GM21423 (cell line): ENCODE measurements at regions not wholly inside any gene's neighbourhood (a gene's known extent, or its start where the extent isn't known, plus 50 kb on each side); places are given as distances from the start of the nearest gene placed in this dataset.

Source experiments
- ATAC-seq: cut with Tn5 transposase; IDR thresholded peaks from one replicate; pipeline ENCODE4 v1.9.1; 2021; ENCODE audit warnings: mild to moderate bottlenecking, moderate library complexity; ENCODE audit not compliant: unreplicated experiment

- ATAC-seq: no peak
Measured at GRCh38 chr13:107447591-107447990, 767.7 kb downstream of the LIG4 start.

GRCh38 chr13:107441279-107441678 is 774.1 kb downstream of the LIG4 start:
- ATAC-seq: no peak

- ATAC-seq: no peak
Measured at GRCh38 chr13:107438251-107438650, 777.1 kb downstream of the LIG4 start.

GRCh38 chr13:107434347-107434746 is 781.0 kb downstream of the LIG4 start:
- no peak for ATAC-seq

- ATAC-seq: no peak
Measured at GRCh38 chr13:107427536-107427935, 787.8 kb downstream of the LIG4 start.

- ATAC-seq: no peak
Measured at GRCh38 chr13:107422421-107422820, 792.9 kb downstream of the LIG4 start.

GRCh38 chr13:107421951-107422350 is 793.4 kb downstream of the LIG4 start:
- ATAC-seq: no peak

- no peak for ATAC-seq
Measured at GRCh38 chr13:107421028-107421427, 794.3 kb downstream of the LIG4 start.

- ATAC-seq: no peak
Measured at GRCh38 chr13:107413005-107413404, 802.3 kb downstream of the LIG4 start.

GRCh38 chr13:107407074-107407473 is 808.3 kb downstream of the LIG4 start:
- ATAC-seq: no peak

GRCh38 chr13:107395927-107396662 is 819.2 kb downstream of the LIG4 start:
- ATAC-seq: no peak

GRCh38 chr13:107392205-107392604 is 823.1 kb downstream of the LIG4 start:
- ATAC-seq: no peak

GRCh38 chr13:107387525-107387924 is 819.6 kb upstream of the ARGLU1 start:
- no peak for ATAC-seq

- ATAC-seq: no peak
Measured at GRCh38 chr13:107379407-107380155, 811.6 kb upstream of the ARGLU1 start.

GRCh38 chr13:107376341-107377125 is 808.6 kb upstream of the ARGLU1 start:
- no peak for ATAC-seq

GRCh38 chr13:107375701-107376340 is 807.9 kb upstream of the ARGLU1 start:
- no peak for ATAC-seq

- ATAC-seq: no peak
Measured at GRCh38 chr13:107374038-107374437, 806.1 kb upstream of the ARGLU1 start.

- no peak for ATAC-seq
Measured at GRCh38 chr13:107373551-107373950, 805.6 kb upstream of the ARGLU1 start.

GRCh38 chr13:107370015-107370785 is 802.3 kb upstream of the ARGLU1 start:
- ATAC-seq: no peak

GRCh38 chr13:107367258-107367657 is 799.3 kb upstream of the ARGLU1 start:
- ATAC-seq: no peak
